Panc1 (cell line): ENCODE measurements at regions not wholly inside any gene's neighbourhood (a gene's known extent, or its start where the extent isn't known, plus 50 kb on each side); places are given as distances from the start of the nearest gene placed in this dataset.

Experiments
- POLR2AphosphoS5 ChIP-seq: IDR thresholded peaks from 2 replicates; pipeline ENCODE4 v1.6.1; 2012; ENCODE audit warnings: mild to moderate bottlenecking, low read depth, low read length, moderate library complexity
- TCF7L2 ChIP-seq: IDR thresholded peaks from 2 replicates; pipeline ENCODE4 v1.6.1; 2011; ENCODE audit warnings: mild to moderate bottlenecking, low read depth, low read length, inconsistent platforms
- TF ChIP-seq, protein P1 (sequence below): fragments of 450-650 bp; IDR thresholded peaks from 2 replicates; pipeline ENCODE4 v1.5.1; 2017; ENCODE audit warnings: mild to moderate bottlenecking
- TF ChIP-seq, protein P2 (sequence below), 2 experiments: IDR thresholded peaks; 2 replicates each; pipeline ENCODE4 v1.6.1; 2011 to 2012; ENCODE audit warnings: low read depth in 2 of 2, control low read depth in 1 of 2, low read length in 1 of 2, mild to moderate bottlenecking in 1 of 2, moderate library complexity in 1 of 2; ENCODE audit not compliant: insufficient read depth in 1 of 2

DNA sequence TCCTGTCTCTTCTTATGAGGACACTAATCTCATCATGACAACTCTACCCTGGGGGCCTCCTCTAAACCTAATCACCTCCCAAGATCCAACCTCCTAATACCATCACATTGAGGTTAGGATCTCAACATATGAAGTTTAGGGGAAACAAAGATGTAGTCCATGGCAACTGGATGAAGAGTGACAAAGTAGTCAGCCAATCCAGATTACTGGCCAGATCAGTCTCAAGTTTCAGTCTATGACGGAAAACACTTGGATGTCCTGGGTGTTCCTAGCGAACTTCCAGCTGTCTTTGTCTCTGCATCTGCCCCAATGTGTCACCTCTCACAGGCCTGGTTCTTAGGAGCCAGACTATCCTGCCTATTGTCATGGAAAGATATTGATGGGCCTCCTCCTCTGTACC is 630.8 kb downstream of the AACS start:
- TF ChIP-seq, protein P1, sequence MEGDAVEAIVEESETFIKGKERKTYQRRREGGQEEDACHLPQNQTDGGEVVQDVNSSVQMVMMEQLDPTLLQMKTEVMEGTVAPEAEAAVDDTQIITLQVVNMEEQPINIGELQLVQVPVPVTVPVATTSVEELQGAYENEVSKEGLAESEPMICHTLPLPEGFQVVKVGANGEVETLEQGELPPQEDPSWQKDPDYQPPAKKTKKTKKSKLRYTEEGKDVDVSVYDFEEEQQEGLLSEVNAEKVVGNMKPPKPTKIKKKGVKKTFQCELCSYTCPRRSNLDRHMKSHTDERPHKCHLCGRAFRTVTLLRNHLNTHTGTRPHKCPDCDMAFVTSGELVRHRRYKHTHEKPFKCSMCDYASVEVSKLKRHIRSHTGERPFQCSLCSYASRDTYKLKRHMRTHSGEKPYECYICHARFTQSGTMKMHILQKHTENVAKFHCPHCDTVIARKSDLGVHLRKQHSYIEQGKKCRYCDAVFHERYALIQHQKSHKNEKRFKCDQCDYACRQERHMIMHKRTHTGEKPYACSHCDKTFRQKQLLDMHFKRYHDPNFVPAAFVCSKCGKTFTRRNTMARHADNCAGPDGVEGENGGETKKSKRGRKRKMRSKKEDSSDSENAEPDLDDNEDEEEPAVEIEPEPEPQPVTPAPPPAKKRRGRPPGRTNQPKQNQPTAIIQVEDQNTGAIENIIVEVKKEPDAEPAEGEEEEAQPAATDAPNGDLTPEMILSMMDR = no peak
- no peak for TF ChIP-seq TCF7L2
- no peak for TF ChIP-seq POLR2AphosphoS5
- TF ChIP-seq, protein P2, sequence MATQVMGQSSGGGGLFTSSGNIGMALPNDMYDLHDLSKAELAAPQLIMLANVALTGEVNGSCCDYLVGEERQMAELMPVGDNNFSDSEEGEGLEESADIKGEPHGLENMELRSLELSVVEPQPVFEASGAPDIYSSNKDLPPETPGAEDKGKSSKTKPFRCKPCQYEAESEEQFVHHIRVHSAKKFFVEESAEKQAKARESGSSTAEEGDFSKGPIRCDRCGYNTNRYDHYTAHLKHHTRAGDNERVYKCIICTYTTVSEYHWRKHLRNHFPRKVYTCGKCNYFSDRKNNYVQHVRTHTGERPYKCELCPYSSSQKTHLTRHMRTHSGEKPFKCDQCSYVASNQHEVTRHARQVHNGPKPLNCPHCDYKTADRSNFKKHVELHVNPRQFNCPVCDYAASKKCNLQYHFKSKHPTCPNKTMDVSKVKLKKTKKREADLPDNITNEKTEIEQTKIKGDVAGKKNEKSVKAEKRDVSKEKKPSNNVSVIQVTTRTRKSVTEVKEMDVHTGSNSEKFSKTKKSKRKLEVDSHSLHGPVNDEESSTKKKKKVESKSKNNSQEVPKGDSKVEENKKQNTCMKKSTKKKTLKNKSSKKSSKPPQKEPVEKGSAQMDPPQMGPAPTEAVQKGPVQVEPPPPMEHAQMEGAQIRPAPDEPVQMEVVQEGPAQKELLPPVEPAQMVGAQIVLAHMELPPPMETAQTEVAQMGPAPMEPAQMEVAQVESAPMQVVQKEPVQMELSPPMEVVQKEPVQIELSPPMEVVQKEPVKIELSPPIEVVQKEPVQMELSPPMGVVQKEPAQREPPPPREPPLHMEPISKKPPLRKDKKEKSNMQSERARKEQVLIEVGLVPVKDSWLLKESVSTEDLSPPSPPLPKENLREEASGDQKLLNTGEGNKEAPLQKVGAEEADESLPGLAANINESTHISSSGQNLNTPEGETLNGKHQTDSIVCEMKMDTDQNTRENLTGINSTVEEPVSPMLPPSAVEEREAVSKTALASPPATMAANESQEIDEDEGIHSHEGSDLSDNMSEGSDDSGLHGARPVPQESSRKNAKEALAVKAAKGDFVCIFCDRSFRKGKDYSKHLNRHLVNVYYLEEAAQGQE (IDR thresholded peaks at IDR 0.05; ENCODE audit: insufficient read depth in 1 of 2, low read depth in 2 of 2, low read length in 1 of 2) = no peak
